ENCODE measurements at regions not wholly inside any gene's neighbourhood (a gene's known extent, or its start where the extent isn't known, plus 50 kb on each side); places are given as distances from the start of the nearest gene placed in this dataset.

- DNase-seq (ENCODE audit: low read depth in 2 of 2) = no peak
These were observed 338.5 kb downstream of the CD83 start for GRCh38 chr6:14455876-14456648.

DNA sequence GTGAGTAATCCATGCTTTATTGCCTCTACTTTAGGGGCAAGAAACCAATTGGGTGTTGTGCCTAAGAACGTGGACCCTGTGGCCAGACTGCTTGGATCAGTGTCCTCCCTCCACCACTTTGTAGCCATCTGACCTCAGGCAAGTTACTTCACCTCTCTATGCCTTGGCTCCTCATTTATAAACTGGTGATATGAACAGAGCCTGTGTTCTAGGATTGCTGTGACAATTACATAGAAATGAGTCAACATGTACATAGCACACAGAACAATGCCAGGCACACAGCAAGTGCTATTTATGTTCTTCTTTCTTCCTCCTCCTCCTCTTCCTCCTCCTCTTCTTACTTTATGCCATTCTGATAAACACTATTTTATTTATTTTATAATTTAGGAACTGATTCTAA is 339.4 kb downstream of the CD83 start:
- no peak for DNase-seq (ENCODE audit: low read depth in 2 of 2)

- no peak for DNase-seq (ENCODE audit: low read depth in 2 of 2)
These were observed 341.2 kb downstream of the CD83 start for GRCh38 chr6:14458669-14459266.

DNA sequence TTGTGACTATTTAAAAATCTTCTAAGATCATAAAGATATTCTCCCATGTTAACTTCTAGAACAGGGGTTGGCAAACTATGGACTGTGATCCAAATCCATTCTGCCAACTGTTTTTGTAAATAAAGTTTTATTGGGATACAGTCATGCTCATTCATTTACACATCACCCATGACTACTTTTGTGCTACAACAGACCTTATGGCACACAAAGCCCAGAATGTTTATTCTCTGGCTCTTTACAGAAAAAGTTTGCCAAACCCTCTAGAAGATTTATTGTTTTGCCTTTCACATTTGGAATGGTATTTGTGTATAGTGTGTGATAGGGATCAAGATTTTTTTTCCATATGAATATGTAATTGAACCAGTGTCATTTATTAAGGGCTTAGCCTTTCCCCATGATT is 341.7 kb downstream of the CD83 start:
- no peak for DNase-seq (ENCODE audit: low read depth in 2 of 2)

DNA sequence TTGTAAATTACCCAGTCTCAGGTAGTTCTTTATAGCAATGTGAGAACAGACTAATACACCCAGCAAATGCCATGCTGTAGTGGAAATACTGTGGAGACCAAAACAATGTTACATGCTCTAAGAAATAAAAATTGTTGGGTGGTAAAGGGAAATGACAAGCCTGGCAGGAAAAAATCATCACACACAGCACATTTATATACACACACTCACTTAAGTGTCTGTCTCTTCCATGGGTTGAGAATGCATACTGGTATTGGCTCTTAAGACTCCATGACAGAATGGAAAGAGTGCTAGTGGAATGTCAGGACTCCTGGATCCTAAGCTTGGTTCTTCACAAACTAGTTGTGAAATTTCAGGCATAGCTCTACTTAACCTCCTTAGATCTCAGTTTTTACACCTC is 343.0 kb downstream of the CD83 start:
- no peak for DNase-seq (ENCODE audit: low read depth in 2 of 2)

GRCh38 chr6:14462135-14462534 is 344.6 kb downstream of the CD83 start:
- DNase-seq (ENCODE audit: low read depth in 2 of 2) = no peak

DNA sequence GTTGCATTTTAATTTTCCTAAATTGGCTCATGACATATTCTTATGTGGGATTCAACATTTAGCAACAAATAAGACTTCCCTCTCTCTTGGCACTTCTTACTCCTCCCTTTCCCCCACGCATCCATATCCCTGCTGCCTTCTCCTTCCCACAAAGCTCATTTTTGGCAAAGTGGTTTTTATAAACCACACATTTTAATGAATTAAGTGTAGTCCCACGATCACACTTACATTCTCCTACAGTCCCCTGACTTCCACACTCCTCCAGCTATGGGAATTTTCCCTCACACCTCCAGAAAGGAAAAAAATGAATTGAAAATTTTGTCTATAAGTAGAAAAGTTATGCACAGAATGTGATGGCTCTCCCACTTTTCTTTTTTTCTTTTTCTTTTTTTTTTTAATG is 345.0 kb downstream of the CD83 start:
- no peak for DNase-seq (ENCODE audit: low read depth in 2 of 2)

GRCh38 chr6:14463110-14463509 is 345.5 kb downstream of the CD83 start:
- no peak for DNase-seq (ENCODE audit: low read depth in 2 of 2)

DNA sequence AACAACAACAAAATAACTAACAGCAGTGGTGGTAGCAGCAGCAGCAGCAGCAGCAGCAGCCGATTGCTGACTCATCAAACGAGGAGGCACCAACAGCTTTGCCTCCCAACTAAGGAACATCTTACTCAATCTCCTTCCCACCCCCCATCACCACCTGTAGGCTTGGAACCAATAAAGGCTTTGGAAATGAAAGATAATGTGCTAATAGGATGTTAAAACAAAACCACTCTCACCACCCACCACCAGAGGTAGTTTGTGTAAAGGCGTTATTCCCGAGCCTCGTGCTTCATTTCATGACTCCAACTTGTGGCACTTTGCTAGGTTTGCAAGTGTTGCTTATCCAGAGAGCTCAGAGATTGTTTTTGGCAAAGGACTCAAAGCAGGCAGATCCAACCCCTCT is 346.5 kb downstream of the CD83 start:
- no peak for DNase-seq (ENCODE audit: low read depth in 2 of 2)

- no peak for DNase-seq (ENCODE audit: low read depth in 2 of 2)
These were observed 347.1 kb downstream of the CD83 start for GRCh38 chr6:14464716-14465115.

- DNase-seq (ENCODE audit: low read depth in 2 of 2) = no peak
These were observed 348.7 kb downstream of the CD83 start for GRCh38 chr6:14466278-14466677.

DNA sequence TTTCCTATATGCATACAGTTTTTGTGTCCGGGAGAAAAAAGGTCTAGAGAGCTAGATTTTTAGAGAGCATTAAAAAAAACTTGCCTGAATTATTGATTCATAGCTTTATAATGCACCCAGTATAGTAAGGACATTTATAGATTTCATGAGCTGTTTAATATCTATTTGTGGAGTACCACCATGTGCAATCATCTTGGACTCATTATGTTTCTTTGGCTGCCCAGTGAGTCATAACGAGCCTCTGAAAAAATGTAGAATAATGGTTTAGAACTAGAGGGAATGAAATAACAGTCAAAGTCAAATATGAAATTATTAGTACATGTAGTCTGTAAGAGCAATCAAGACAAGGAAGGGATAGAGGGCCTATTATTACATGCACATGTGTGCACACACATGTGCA is 350.0 kb downstream of the CD83 start:
- DNase-seq (ENCODE audit: low read depth in 2 of 2) = no peak

DNA sequence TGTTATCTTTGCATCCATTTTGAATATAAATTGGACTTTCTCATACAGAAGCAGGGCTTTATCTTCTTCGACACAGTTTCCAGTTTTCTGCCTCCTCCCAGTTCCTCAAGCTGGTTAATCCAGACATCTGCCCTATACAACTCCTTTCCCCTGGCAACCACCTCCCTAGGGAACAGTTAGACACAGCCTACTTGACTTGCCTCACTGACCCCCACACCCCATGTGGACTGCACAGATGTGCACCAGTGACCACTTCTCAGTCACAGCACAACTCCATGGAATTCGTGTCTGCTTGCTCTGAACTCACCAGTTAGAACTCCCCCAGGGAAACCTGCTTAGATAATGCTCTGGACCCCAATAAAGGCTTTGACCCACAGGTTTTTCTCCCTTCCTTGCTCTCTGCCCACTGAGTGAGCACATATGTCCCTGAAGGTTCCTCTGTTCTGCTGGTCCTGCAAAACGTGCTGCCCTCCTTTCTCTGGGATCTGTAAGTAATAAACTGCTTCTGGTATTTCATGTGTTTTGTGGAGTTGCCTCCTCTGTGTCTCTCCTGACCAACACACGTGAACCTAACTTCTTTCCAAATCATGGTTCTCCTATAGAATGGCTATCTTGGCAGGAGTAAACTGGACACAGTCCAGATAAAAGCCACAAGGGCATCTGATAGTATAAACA is 351.2 kb downstream of the CD83 start:
- no peak for DNase-seq (ENCODE audit: low read depth in 2 of 2)

GRCh38 chr6:14470101-14470500 is 352.5 kb downstream of the CD83 start:
- DNase-seq (ENCODE audit: low read depth in 2 of 2) = no peak

DNA sequence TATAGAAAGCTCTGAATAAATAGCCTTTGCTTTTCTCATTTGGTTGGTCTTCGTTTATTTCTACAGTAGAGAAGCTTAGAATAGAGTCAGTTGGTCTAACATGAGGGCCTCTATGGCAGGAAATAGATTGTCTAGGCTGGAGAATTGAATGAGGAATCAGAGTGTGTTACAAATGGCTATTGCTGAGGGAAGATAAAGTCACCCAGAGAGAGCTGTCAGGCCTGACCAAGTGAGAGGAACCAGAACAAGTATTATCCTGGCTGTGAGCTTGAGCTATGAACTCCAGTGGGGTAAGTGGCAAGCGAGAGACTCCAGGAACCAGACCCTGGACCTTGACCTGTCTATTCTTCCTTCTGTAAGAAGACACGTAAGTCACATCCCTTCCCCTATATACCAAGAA is 353.1 kb downstream of the CD83 start:
- DNase-seq (ENCODE audit: low read depth in 2 of 2) = no peak

DNA sequence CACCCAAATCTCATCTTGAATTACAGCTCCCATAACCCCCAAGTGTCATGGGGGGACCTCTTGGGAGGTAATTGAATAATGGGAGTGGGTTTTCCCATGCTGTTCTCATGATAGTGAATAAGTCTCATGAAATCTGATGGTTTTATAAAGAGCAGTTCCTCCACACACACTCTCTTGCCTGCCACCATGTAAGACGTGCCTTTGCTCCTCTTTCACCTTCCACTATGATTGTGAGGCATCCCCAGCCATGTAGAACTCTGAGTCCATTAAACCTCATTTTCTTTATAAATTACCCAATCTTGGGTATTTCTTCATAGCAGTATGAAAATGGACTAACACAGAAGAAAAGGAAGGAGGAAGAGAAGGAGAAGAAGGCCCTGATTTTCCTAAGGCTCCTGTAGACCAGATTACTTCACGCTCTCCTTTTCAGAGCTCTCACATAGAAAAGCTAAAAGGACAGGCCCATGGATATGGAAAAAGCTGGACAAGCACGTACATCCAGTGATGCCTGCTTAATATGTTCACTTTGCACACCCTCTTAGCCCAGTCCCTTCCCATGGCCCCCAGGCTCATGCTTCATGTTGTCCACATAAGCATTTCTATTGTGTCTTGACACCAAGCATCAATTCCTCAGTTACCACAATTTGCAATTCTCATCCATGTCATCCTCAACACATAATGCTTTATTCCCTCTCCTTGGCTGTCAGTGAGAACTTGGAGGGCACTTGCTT is 354.8 kb downstream of the CD83 start:
- no peak for DNase-seq (ENCODE audit: low read depth in 2 of 2)

DNA sequence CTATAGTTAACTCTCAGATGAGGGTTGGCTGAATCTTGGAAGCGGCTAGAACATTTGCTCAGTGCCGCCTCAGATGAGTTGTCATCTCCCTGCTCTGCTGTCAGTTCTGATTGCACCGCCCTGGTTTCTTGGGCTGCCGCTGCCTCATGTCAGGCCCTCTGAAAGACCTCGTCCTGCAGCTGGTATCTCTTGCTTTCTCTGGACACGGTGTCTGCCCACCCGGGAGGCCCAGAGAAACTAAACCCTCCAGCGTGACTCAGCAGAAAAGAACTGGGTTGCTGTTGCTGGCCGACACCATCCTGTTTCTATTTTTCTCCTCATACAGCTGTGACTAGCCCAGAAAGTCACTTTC is 355.4 kb downstream of the CD83 start:
- DNase-seq (ENCODE audit: low read depth in 2 of 2) = no peak

DNA sequence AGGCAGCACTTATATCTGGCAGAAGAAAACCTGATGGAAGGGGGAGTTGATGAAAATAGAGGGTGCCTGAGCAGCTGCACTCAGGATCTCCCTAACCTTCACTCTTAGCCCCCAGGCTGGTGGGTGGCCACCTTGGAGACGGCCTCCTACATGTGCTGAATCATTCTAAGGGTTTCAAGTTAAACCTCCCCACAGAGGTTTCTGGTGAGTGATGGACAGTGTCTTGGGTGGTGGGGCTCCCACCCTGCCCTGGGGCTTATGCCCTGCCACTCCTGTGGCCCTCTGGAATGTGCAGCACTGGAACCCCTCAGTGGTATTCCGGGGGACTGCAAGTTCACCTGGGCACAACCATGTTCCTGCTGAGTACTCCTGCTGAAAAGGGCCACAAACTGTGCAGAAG is 357.2 kb downstream of the CD83 start:
- no peak for DNase-seq (ENCODE audit: low read depth in 2 of 2)

GRCh38 chr6:14475306-14475705 is 357.7 kb downstream of the CD83 start:
- DNase-seq (ENCODE audit: low read depth in 2 of 2) = no peak

- DNase-seq (ENCODE audit: low read depth in 2 of 2) = no peak
These were observed 359.4 kb downstream of the CD83 start for GRCh38 chr6:14476793-14477531.

- DNase-seq (ENCODE audit: low read depth in 2 of 2) = no peak
These were observed 360.0 kb downstream of the CD83 start for GRCh38 chr6:14477559-14477958.
